WTC11 (cell line): ENCODE measurements at regions not wholly inside any gene's neighbourhood (a gene's known extent, or its start where the extent isn't known, plus 50 kb on each side); places are given as distances from the start of the nearest gene placed in this dataset.

Source experiments
- ESRRA ChIP-seq: sonication (generic); formaldehyde crosslinking; IDR thresholded peaks from 2 replicates; pipeline ENCODE4 v1.8.1; 2022; ENCODE audit warnings: mild to moderate bottlenecking, missing genetic modification reagents, borderline replicate concordance
- FOXJ3 ChIP-seq: sonication (generic); formaldehyde crosslinking; IDR thresholded peaks from 2 replicates; pipeline ENCODE4 v1.9.0; 2021; ENCODE audit warnings: missing genetic modification reagents, mild to moderate bottlenecking, borderline replicate concordance
- ZNF671 ChIP-seq: fragments of 250-450 bp; sonication (Bioruptor Pico); IDR thresholded peaks from 2 replicates; pipeline ENCODE4 v1.8.0; 2021; ENCODE audit warnings: mild to moderate bottlenecking
- TF ChIP-seq, protein P1 (sequence below): fragments of 200-600 bp; IDR thresholded peaks from 2 replicates; pipeline ENCODE4 v1.8.0; 2022; ENCODE audit warnings: antibody characterized with exemption

GRCh38 chr16:63018581-63019223, 982.5 kb upstream of the CDH8 start:
- TF ChIP-seq FOXJ3 (CRISPR knock-in tag) (no peak), ESRRA (CRISPR knock-in tag) (no peak), ZNF671 (CRISPR knock-in tag) (no peak)
- TF ChIP-seq, protein P1, sequence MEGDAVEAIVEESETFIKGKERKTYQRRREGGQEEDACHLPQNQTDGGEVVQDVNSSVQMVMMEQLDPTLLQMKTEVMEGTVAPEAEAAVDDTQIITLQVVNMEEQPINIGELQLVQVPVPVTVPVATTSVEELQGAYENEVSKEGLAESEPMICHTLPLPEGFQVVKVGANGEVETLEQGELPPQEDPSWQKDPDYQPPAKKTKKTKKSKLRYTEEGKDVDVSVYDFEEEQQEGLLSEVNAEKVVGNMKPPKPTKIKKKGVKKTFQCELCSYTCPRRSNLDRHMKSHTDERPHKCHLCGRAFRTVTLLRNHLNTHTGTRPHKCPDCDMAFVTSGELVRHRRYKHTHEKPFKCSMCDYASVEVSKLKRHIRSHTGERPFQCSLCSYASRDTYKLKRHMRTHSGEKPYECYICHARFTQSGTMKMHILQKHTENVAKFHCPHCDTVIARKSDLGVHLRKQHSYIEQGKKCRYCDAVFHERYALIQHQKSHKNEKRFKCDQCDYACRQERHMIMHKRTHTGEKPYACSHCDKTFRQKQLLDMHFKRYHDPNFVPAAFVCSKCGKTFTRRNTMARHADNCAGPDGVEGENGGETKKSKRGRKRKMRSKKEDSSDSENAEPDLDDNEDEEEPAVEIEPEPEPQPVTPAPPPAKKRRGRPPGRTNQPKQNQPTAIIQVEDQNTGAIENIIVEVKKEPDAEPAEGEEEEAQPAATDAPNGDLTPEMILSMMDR, result no peak
